Right atrium auricular region (tissue), 2 donors: ENCODE measurements at regions not wholly inside any gene's neighbourhood (a gene's known extent, or its start where the extent isn't known, plus 50 kb on each side); places are given as distances from the start of the nearest gene placed in this dataset.

Experiments
- DNase-seq: peaks from one replicate; pipeline ENCODE4 v3.0.0-alpha.2; 2019; ENCODE audit warnings: low spot score
- H3K27ac ChIP-seq, 2 donors: fragments of 200-600 bp; sonication (generic); 1 replicate in 1 of 2; 2 replicates in 1 of 2; pipeline ENCODE4 v1.5.1; 2016 to 2019
- H3K27me3 ChIP-seq, 2 donors: fragments of 200-600 bp; sonication (generic); one replicate each; pipeline versions ENCODE4 v1.5.1 to v1.6.0; 2017 to 2019
- H3K36me3 ChIP-seq: fragments of 200-600 bp; sonication (generic); one replicate; pipeline ENCODE4 v1.5.1; 2016
- H3K4me1 ChIP-seq, 2 donors: fragments of 200-600 bp; sonication (generic); one replicate each; pipeline versions ENCODE4 v1.5.1 to v1.6.0; 2017 to 2019
- H3K4me3 ChIP-seq, 2 donors: fragments of 200-600 bp; sonication (generic); 1 replicate in 1 of 2; 2 replicates in 1 of 2; pipeline ENCODE4 v1.5.1; 2017 to 2019; ENCODE audit warnings: mild to moderate bottlenecking in 1 of 2, moderate library complexity in 1 of 2
- H3K9me3 ChIP-seq, 2 donors: fragments of 200-600 bp; sonication (generic); one replicate each; pipeline ENCODE4 v1.5.1; 2019
- TF ChIP-seq, protein P1 (sequence below), 2 donors: fragments of 200-600 bp; sonication (generic); IDR thresholded peaks; one replicate each; pipeline ENCODE4 v1.5.1; 2019; ENCODE audit warnings: antibody characterized with exemption in 2 of 2

DNA sequence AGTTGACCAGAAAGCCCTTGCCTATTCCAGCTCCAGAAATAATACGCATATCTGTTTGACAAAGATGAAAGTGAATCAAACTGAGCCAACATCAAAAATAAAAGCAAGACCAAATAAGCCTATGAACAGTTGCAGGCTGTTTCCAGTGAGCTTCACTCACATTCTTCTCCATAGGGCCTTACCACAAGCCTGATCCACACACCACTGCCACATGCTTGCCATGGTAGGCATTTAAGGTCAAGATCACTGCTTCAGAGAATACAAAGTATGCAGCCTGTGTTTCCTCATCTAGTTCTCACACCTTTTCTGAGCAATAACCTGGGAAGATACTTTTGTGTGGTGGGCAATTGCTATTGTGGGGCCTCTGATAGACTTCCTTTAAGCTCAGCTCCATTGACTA, 1060.2 kb downstream of the CDH11 start:
- no peak overlapping the region for H3K27ac ChIP-seq
- H3K27me3 ChIP-seq, result no peaks in the 10 kb centered on the region
- DNase-seq, result no peak
- no peak overlapping the region for H3K4me3 ChIP-seq
- H3K4me1 ChIP-seq, result no peaks in the 10 kb centered on the region
- no peaks in the 10 kb centered on the region for H3K9me3 ChIP-seq
- TF ChIP-seq, protein P1, sequence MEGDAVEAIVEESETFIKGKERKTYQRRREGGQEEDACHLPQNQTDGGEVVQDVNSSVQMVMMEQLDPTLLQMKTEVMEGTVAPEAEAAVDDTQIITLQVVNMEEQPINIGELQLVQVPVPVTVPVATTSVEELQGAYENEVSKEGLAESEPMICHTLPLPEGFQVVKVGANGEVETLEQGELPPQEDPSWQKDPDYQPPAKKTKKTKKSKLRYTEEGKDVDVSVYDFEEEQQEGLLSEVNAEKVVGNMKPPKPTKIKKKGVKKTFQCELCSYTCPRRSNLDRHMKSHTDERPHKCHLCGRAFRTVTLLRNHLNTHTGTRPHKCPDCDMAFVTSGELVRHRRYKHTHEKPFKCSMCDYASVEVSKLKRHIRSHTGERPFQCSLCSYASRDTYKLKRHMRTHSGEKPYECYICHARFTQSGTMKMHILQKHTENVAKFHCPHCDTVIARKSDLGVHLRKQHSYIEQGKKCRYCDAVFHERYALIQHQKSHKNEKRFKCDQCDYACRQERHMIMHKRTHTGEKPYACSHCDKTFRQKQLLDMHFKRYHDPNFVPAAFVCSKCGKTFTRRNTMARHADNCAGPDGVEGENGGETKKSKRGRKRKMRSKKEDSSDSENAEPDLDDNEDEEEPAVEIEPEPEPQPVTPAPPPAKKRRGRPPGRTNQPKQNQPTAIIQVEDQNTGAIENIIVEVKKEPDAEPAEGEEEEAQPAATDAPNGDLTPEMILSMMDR (IDR thresholded peaks at IDR 0.05), result no peak
- H3K36me3 ChIP-seq, result no peaks in the 10 kb centered on the region

DNA sequence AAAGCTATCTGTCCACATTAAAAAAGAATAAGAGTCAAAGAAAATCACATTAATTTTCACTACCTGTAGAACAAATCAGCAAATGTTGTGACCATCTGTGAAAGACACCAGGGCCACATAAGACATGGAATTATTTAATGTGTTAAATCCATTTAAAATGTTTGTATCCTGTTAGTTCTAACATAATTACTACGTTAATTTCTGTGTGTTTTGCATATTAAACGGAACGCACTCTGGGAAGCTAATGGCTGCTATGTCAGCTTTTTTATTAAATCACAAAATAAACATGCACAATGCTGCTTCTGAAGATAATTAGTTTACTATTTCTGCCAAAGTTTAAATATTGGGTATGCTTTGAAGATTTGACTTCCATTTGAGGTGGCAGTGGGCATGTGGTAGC, 1061.2 kb downstream of the CDH11 start:
- TF ChIP-seq, protein P1 (IDR thresholded peaks at IDR 0.05), result no peak
- H3K4me3 ChIP-seq, result no peak overlapping the region
- H3K4me1 ChIP-seq, result no peaks in the 10 kb centered on the region
- no peak for DNase-seq
- no peak overlapping the region for H3K27ac ChIP-seq
- no peaks in the 10 kb centered on the region for H3K27me3 ChIP-seq
- H3K36me3 ChIP-seq, result no peaks in the 10 kb centered on the region
- H3K9me3 ChIP-seq, result no peaks in the 10 kb centered on the region

DNA sequence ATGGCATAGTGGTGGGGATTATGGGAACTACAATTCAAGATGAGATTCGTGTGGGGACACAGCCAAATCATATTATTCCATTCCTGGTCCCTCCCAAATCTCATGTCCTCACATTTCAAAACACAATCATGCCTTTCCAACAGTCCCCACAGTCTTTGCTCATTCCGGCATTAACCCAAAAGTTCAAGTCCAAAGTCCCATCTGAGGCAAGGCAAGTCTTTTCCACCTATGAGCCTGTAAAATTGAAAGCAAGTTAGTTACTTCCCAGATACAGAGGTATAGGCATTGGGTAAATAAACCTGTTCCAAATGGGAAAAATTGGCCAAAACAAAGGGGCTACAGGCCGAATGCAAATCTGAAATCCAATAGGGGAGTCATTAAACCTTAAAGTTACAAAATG, 1063.2 kb downstream of the CDH11 start:
- Histone ChIP-seq H3K36me3 (no peaks in the 10 kb centered on the region), H3K27ac (no peak overlapping the region), H3K4me3 (no peak overlapping the region), H3K4me1 (no peaks in the 10 kb centered on the region), H3K27me3 (no peaks in the 10 kb centered on the region), H3K9me3 (peaks cover 0 to 13% of the 10 kb centered on the region in 2 donors)
- DNase-seq, result no peak
- TF ChIP-seq, protein P1 (IDR thresholded peaks at IDR 0.05), result no peak

DNA sequence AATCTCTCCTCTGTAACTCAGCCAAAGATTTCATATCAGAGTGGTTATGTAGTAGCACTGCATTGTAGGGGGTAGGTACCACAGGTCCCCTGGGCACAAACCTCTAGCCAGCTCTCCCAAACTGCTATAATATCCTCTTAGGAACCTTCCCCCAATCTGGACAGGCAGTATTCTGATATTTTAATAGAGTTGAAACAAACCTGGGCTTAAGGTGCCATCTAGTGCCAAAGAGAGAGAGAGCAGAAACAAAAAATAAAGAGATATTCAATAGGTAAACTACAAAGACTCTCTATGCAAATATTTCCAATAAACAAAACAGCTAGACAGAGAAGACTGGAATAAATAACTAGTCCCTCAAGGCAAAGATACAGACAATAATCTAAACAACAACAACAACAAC, 1070.0 kb downstream of the CDH11 start:
- Histone ChIP-seq H3K4me3 (no peak overlapping the region), H3K9me3 (peaks cover 0 to 30% of the 10 kb centered on the region in 2 donors), H3K4me1 (no peaks in the 10 kb centered on the region), H3K36me3 (no peaks in the 10 kb centered on the region), H3K27ac (no peak overlapping the region), H3K27me3 (no peaks in the 10 kb centered on the region)
- no peak for DNase-seq
- TF ChIP-seq, protein P1 (IDR thresholded peaks at IDR 0.05), result peak in 1 of 2 donors; percentile 45

DNA sequence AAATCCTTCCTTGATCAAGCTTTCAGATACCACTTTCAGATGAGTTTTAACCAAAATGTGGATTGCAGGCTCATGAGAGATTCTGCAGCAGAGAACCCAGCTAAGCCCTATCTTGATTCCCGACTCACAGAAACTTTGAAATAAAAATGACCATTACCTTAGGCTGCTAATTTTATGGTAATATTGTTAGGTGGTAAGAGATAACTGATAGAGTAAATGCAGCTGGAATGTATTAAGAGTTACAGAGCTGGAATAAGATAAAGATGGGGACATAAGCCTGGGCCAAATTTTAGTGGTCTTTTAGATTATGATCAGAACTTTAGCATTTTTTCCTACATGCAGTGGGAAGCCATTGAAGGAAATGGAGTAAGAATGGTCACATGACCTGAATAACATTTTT, 1074.0 kb downstream of the CDH11 start:
- TF ChIP-seq, protein P1 (IDR thresholded peaks at IDR 0.05), result no peak
- H3K4me1 ChIP-seq, result no peaks in the 10 kb centered on the region
- DNase-seq, result no peak

DNA sequence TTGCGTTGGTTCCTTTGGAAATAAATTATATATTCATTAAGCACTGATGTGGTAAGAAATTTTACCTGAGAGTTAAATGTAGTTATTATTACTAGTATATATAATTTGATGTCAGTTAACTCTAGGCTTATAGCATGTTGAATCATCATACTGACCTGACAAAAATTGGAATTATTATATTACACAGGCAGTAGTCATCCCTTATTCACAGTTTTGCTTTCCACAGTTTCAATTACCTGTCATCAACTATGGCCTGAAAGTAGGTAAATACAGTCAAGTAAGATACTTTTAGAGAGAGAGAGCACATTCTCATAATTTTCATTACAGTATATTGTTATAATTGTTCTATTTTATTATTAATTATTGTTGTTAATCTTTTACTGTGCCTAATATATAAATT, 1074.7 kb downstream of the CDH11 start:
- Histone ChIP-seq H3K27ac (no peak overlapping the region), H3K36me3 (no peaks in the 10 kb centered on the region), H3K4me3 (no peak overlapping the region), H3K27me3 (no peaks in the 10 kb centered on the region), H3K4me1 (no peaks in the 10 kb centered on the region), H3K9me3 (peaks cover 0 to 11% of the 10 kb centered on the region in 2 donors)
- TF ChIP-seq, protein P1 (IDR thresholded peaks at IDR 0.05), result no peak
- no peak for DNase-seq

More for the DNA sequence above, 1074.0 kb downstream of the CDH11 start:
- Histone ChIP-seq H3K36me3 (no peaks in the 10 kb centered on the region), H3K27me3 (no peaks in the 10 kb centered on the region), H3K9me3 (peaks cover 0 to 18% of the 10 kb centered on the region in 2 donors), H3K4me3 (no peak overlapping the region), H3K27ac (no peak overlapping the region)
